GM19043 (cell line): ENCODE measurements at regions not wholly inside any gene's neighbourhood (a gene's known extent, or its start where the extent isn't known, plus 50 kb on each side); places are given as distances from the start of the nearest gene placed in this dataset.
"Not testable (repeated sequence)": the region's sequence is repeated elsewhere in the genome, so short reads cannot be mapped to it uniquely, and the experiment has no call there.

Experiments used
- ATAC-seq: cut with Tn5 transposase; IDR thresholded peaks from one replicate; pipeline ENCODE4 v1.9.1; 2021; ENCODE audit warnings: low read depth; ENCODE audit not compliant: unreplicated experiment

GRCh38 chr3:6047016-6047415, 813.9 kb upstream of the GRM7 start:
- ATAC-seq, result no peak

DNA sequence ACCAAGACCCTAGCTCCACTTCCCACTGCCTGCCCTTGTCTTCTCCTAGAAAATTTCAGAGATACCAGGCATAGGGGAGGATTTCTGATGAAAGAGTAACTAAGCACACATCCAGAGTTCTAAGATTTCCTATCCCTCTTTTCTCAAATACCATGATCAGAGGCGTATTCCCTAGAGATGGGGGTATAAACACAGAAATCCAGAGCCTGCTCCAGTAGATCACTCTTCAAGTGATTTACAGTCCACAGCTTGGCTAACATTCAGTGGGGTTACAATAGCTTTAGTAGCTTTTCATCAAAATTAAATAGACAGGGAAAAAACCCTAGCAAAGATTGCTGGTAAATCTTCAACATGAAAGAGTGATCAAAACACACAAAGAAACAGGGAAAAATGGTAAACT, 800.7 kb upstream of the GRM7 start:
- no peak for ATAC-seq

DNA sequence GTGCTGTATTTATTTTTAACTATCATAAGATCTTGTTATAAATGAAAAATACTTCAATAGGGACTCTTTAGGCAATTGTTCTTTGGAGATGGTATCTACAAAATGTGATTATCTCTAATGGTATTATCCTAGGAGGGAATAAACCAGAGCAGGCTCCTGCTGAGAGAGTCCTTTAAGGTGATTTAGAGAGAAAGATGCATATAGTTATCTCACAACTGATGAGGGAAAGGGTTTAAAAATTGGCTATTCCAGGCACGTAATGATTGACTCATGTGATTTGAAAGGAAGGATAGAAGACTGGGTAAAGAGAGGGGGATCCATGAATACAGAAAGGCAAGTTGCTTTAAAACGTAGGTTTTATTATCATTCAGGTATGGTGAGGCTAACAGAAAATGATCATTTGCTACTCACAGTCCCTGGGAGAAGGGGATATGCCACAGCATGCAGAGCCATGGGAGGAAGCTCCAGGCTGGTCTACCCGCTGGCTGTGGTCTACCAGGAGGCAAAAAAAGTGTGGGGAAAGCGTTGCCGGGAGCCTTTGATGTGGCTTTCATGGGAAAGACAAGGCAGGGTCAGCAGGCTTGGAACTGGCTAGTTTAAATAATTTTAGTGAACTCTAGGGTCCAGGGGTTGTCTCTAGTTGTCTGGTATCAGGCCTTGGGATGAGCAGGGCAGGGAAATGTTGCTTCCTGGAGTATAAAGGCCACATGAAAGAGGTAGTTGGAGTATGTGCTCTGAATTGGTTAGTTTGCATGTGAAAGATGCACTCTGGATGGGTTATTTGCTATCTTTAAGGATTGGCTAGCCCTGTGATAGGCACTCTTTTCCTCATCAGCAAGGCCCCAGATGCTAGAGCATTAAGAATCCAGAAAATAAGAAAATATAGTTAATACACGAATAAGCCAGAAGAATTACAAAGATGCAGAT, 798.4 kb upstream of the GRM7 start:
- no peak for ATAC-seq

- ATAC-seq, result no peak
Observed at GRCh38 chr3:6066397-6066796, 794.5 kb upstream of the GRM7 start.

- ATAC-seq, result not testable (repeated sequence)
Observed at GRCh38 chr3:6066868-6067578, 793.9 kb upstream of the GRM7 start.

GRCh38 chr3:6074952-6075351, 786.0 kb upstream of the GRM7 start:
- ATAC-seq, result no peak

DNA sequence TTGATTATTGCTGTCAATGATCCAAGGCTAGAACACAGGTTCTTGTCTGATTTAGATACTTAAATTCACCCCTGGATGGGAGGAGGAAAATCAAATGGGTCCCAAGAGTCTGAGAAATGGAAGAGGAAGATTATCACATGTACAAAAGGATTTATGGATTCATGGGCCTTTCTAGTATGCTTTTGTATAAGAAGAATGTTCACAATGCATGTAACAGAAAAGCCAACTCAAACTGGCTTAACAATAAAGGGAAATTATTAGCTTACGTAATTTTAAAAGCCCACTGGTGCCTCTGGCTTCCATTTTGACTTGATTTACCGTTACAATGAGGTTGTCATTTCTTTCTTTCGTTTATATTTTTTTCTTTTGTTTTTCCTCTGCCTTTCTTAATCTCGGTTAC, 782.5 kb upstream of the GRM7 start:
- ATAC-seq, result no peak

DNA sequence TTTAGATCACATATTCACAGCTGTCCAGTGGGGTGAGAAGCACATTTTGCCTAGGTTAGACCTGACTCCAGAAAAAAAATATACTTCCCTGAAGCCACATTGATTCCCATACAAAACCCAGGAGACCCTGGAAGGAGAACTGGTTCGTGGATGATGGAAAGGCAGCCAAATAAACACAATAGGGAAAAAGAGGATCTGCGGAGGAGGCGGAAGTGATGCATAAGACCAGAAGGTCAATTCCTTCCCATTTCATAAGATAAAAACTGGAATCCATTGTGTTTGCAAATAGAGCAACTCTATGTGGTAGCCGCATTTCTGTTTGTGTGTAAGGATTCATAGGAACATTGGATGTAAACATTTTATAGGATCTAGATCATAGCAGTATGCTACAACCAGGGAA, 781.9 kb upstream of the GRM7 start:
- ATAC-seq, result no peak

- no peak for ATAC-seq
Observed at GRCh38 chr3:6079561-6080179, 781.2 kb upstream of the GRM7 start.

- ATAC-seq, result no peak
Observed at GRCh38 chr3:6088433-6088832, 772.5 kb upstream of the GRM7 start.

- no peak for ATAC-seq
Observed at GRCh38 chr3:6089780-6090179, 771.1 kb upstream of the GRM7 start.

DNA sequence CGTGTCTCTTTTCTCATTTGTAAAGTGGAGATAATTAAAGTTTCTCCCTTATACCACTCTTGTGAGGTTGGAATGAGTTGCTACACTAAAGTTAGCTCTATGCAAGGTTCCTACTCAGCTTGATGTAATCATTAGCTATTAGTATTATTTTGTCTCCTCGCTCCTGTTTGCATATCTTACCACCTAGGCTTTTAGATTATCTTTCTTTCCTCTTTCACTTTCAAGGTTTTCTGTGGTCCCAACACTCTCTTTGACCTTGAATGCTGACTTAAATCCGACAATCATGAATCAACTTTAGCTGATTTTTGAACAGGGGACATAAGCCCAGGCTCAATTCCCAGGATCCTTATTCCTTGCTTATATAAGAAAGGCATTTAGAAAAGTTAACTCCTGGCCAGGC, 769.7 kb upstream of the GRM7 start:
- ATAC-seq, result no peak

DNA sequence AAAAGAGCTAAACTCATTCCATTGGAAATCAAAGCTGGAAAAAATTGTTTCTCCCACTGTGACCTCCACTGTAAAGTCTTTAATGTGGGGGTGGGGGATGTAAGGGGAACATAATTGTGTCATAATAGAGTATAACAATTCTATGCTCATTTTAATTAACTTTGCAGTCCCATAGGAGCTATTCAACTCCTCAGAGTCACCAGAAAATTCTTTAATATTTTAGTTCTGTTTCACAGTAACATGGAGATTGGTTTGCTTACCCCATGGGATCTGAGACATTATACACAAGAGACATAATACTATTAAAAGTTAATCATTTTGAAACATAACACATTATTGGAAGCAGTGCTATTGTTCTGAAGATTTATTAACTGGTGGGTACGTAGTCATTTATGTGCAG, 765.9 kb upstream of the GRM7 start:
- ATAC-seq, result no peak

DNA sequence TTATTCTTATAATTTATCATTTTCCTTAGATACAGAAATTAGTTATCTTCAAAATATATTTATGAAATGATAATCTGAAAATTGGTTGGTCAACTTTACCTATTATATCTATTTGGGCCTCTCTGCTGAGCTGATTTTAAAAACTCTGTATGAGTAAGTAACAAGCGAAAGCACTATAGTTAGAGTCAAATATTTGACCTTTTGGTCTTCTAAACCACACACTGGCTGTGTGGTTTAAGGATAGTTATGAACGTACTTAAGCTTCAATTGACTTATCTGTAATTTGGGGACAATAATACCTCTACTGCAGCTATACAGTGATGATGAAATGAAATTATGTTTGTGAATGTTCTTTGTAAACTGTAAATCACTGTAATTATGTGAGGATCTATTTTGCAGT, 763.9 kb upstream of the GRM7 start:
- ATAC-seq, result no peak

DNA sequence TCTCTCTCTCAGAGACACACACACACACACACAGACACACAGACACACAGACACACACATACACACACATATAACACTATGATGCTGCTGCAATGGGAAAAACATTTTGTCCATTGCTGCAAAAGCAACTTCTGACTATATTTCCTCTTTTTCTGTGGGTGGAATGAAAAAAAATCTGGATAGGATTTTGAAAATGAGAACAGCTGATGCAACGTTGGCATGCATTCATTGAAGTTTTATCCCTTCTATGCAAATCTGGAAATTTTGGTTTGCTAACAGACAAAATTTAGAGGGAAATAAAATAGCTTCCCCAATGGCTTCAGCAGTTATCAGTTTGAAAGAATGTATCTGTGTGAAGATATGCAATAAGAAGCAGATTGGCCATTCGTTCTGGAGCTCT, 763.4 kb upstream of the GRM7 start:
- ATAC-seq, result no peak

GRCh38 chr3:6098516-6099157, 762.3 kb upstream of the GRM7 start:
- no peak for ATAC-seq

GRCh38 chr3:6099458-6100075, 761.3 kb upstream of the GRM7 start:
- ATAC-seq, result no peak

- no peak for ATAC-seq
Observed at GRCh38 chr3:6105187-6105586, 755.7 kb upstream of the GRM7 start.

DNA sequence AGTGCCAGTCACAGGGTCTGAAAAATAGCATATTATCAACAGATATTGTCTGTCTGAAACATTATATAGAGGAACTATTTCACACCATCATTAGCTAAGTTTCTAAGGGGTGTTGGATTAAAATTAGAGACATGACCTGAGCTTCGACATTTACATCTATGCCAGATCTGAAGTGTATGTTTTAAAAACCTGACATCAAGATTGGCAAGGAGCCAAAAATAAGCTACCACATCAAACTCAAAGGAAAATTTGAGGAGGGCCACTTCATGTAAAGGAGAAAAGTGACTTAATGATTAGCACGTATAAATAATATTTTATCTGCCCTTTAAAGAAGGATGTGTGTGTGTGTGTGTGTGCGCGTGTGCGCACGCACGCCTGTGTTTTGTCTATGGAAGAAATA, 752.0 kb upstream of the GRM7 start:
- no peak for ATAC-seq

DNA sequence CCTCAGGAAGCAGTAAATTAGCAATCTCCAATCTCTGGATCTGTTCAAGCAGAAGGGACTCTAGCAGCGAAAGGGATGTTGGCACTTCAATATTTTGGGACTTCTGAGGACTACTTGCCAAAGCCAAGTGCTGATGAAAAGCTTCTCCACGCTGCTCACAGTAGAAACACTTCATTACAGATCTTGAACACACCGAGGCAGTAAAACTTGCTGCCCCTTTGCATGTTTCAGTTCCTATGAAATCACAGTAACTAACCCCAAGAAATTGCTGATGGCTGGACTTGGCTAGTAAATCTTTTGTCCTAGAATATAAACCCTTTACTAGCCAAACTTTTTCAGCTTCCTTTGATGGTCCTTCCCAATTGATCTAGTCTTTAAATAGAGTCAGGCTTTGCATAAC, 750.5 kb upstream of the GRM7 start:
- ATAC-seq, result no peak

DNA sequence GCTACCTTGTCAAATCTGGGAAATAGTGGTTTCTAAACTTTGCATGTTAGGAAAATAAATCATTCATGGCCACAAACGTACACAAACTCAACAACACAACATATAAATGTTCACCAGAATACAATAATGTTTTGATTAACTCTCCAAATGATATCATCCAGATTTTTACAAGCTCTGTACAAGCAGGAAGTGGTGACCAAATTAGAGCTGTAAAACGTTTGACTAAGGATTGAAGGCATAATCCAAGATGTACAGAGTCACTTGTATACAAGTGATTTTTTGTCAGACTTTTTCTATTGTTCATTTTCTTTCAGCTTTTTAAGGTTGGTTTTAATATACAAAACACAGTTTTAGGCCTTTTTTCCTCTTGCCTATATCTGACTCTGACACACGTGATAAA, 748.4 kb upstream of the GRM7 start:
- no peak for ATAC-seq
